GM15510 (cell line): ENCODE measurements at regions not wholly inside any gene's neighbourhood (a gene's known extent, or its start where the extent isn't known, plus 50 kb on each side); places are given as distances from the start of the nearest gene placed in this dataset.

Experiments
- POLR2A ChIP-seq: IDR thresholded peaks from 3 replicates; pipeline ENCODE4 v1.6.1; 2011; ENCODE audit warnings: borderline replicate concordance; ENCODE audit not compliant: insufficient read length; ENCODE audit errors: extremely low read depth

- TF ChIP-seq POLR2A: no peak
These were observed 608.5 kb downstream of the TMEM121 start for GRCh38 chr14:106134886-106135285.

GRCh38 chr14:106141242-106142220, 615.1 kb downstream of the TMEM121 start:
- TF ChIP-seq POLR2A: no peak

GRCh38 chr14:106163316-106163715, 636.9 kb downstream of the TMEM121 start:
- no peak for TF ChIP-seq POLR2A

- TF ChIP-seq POLR2A: no peak
These were observed 639.8 kb downstream of the TMEM121 start for GRCh38 chr14:106166232-106166631.

- TF ChIP-seq POLR2A: no peak
These were observed 640.3 kb downstream of the TMEM121 start for GRCh38 chr14:106166650-106167204.

GRCh38 chr14:106174206-106174605, 647.8 kb downstream of the TMEM121 start:
- no peak for TF ChIP-seq POLR2A

- no peak for TF ChIP-seq POLR2A
These were observed 653.4 kb downstream of the TMEM121 start for GRCh38 chr14:106179761-106180160.

- no peak for TF ChIP-seq POLR2A
These were observed 659.5 kb downstream of the TMEM121 start for GRCh38 chr14:106185837-106186233.

GRCh38 chr14:106187216-106187615, 660.8 kb downstream of the TMEM121 start:
- no peak for TF ChIP-seq POLR2A

- no peak for TF ChIP-seq POLR2A
These were observed 672.7 kb downstream of the TMEM121 start for GRCh38 chr14:106199097-106199496.

GRCh38 chr14:106200541-106201315, 674.3 kb downstream of the TMEM121 start:
- no peak for TF ChIP-seq POLR2A

- TF ChIP-seq POLR2A: no peak
These were observed 675.0 kb downstream of the TMEM121 start for GRCh38 chr14:106201376-106201775.

- no peak for TF ChIP-seq POLR2A
These were observed 677.1 kb downstream of the TMEM121 start for GRCh38 chr14:106203438-106203837.

- no peak for TF ChIP-seq POLR2A
These were observed 677.7 kb downstream of the TMEM121 start for GRCh38 chr14:106204063-106204462.

GRCh38 chr14:106207316-106207715, 680.9 kb downstream of the TMEM121 start:
- TF ChIP-seq POLR2A: no peak

GRCh38 chr14:106208794-106209193, 682.4 kb downstream of the TMEM121 start:
- no peak for TF ChIP-seq POLR2A

GRCh38 chr14:106209755-106210154, 683.4 kb downstream of the TMEM121 start:
- no peak for TF ChIP-seq POLR2A
